ENCODE measurements at regions not wholly inside any gene's neighbourhood (a gene's known extent, or its start where the extent isn't known, plus 50 kb on each side); places are given as distances from the start of the nearest gene placed in this dataset.

DNA sequence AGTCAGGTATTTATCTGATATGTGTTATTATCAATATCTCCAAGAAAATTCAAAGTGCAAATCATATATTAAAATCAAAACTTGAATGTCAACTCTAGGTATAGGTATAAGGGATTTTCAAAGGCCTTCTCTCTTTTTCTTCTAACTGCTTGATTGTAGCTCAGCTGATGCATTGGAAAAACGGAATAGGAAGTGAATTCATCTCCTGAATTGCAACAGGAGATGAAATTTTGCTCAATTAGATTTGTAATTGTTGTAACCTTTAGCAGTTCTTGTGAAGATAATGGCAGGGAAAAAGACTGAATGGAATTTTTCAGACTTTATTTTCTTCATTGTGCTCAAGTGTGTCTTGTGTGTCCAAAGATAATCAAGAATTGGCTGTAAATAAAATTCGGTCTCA, 190.2 kb upstream of the KCNJ16 start:
- no peaks in the 10 kb centered on the region for H3K9me3 ChIP-seq
- H3K4me3 ChIP-seq: no peak overlapping the region
- no peak for DNase-seq (ENCODE audit: low spot score in 2 of 2)
- WGBS: 79% methylated on average over 2 of the region's 2 CpGs
- no peaks in the 10 kb centered on the region for H3K27me3 ChIP-seq
- no peaks in the 10 kb centered on the region for H3K4me1 ChIP-seq
- TF ChIP-seq POLR2AphosphoS5 (IDR thresholded peaks at IDR 0.05): no peak
- TF ChIP-seq EP300 (IDR thresholded peaks at IDR 0.05): no peak
- TF ChIP-seq POLR2A (IDR thresholded peaks at IDR 0.05): no peak
- TF ChIP-seq, protein P1, sequence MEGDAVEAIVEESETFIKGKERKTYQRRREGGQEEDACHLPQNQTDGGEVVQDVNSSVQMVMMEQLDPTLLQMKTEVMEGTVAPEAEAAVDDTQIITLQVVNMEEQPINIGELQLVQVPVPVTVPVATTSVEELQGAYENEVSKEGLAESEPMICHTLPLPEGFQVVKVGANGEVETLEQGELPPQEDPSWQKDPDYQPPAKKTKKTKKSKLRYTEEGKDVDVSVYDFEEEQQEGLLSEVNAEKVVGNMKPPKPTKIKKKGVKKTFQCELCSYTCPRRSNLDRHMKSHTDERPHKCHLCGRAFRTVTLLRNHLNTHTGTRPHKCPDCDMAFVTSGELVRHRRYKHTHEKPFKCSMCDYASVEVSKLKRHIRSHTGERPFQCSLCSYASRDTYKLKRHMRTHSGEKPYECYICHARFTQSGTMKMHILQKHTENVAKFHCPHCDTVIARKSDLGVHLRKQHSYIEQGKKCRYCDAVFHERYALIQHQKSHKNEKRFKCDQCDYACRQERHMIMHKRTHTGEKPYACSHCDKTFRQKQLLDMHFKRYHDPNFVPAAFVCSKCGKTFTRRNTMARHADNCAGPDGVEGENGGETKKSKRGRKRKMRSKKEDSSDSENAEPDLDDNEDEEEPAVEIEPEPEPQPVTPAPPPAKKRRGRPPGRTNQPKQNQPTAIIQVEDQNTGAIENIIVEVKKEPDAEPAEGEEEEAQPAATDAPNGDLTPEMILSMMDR (IDR thresholded peaks at IDR 0.05): no peak
- no peaks in the 10 kb centered on the region for H3K36me3 ChIP-seq
- no peak overlapping the region for H3K27ac ChIP-seq

DNA sequence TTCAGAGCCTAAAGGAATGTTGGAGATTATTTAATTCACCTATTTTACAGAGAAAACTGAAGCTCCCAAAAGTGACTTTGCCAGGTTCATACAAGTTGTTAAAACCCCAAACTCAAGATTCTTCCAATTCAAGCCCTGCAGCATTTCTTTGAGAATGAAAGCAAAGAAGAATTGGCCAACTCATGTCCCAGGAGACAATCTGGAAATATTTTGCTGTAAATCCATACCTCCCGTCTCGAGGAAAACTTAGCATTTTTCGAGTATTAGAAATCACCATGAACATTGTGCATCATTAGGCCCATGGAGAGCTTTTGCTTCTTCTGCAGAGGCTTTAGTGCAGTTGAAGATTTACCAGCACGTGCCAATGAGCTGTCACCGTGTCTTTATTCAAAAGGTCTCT, 176.4 kb upstream of the KCNJ16 start:
- DNase-seq (ENCODE audit: low spot score in 2 of 2): no peak
- Histone ChIP-seq H3K27me3 (no peaks in the 10 kb centered on the region), H3K36me3 (no peaks in the 10 kb centered on the region), H3K4me1 (no peaks in the 10 kb centered on the region), H3K9me3 (no peaks in the 10 kb centered on the region), H3K27ac (no peak overlapping the region), H3K4me3 (no peak overlapping the region)
- WGBS: 60% methylated on average over 5 of the region's 5 CpGs
- TF ChIP-seq POLR2AphosphoS5 (IDR thresholded peaks at IDR 0.05) (no peak), POLR2A (IDR thresholded peaks at IDR 0.05) (no peak), EP300 (IDR thresholded peaks at IDR 0.05) (no peak)
- TF ChIP-seq, protein P1 (IDR thresholded peaks at IDR 0.05): no peak

DNA sequence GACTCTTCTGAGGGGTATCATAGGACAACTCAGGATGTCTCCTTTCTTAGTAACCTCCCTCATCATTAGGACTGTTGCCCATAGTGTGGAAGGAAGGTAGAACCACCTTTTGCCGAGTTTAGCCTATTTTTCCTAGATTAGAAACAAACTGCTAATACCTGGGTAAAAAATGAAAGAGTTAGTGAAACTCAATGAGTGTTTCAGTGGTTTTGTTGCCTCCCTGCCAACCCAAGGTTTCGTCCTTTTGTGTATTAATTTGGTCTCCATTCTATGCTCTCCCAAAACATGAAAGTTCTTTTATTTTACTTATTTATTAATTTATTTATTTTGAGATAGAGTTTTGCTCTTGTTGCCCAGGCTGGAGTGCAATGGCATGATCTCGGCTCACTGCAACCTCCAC, 174.9 kb upstream of the KCNJ16 start:
- Histone ChIP-seq H3K4me3 (no peak overlapping the region), H3K27ac (no peak overlapping the region), H3K27me3 (no peaks in the 10 kb centered on the region), H3K36me3 (no peaks in the 10 kb centered on the region), H3K9me3 (no peaks in the 10 kb centered on the region), H3K4me1 (no peaks in the 10 kb centered on the region)
- TF ChIP-seq POLR2AphosphoS5 (IDR thresholded peaks at IDR 0.05) (no peak), POLR2A (IDR thresholded peaks at IDR 0.05) (no peak), EP300 (IDR thresholded peaks at IDR 0.05) (no peak)
- TF ChIP-seq, protein P1 (IDR thresholded peaks at IDR 0.05): no peak
- 96% methylated on average over 3 of the region's 3 CpGs for WGBS
- no peak for DNase-seq (ENCODE audit: low spot score in 2 of 2)

DNA sequence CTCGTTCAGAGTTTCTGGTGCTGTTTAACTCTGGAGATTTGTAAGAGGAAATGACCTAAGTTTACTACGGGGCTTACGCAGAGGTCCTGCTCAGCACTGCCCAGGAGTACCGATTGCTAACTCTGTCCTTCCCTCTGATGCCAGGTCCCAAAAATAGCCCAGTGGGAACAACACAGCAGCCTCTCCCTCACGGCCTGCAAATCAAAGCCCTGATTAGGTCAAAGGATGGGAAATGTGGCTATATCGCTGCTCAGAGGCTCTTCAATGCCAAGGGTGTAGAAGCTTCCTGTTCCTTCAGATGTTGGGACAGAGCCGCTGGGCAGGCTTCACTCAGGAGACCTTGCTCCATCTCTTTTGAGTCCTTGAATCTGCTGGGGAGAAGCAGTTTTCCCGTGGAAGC, 174.2 kb upstream of the KCNJ16 start:
- DNase-seq (ENCODE audit: low spot score in 2 of 2): no peak
- TF ChIP-seq, protein P1 (IDR thresholded peaks at IDR 0.05): no peak
- TF ChIP-seq EP300 (IDR thresholded peaks at IDR 0.05) (no peak), POLR2A (IDR thresholded peaks at IDR 0.05) (no peak), POLR2AphosphoS5 (IDR thresholded peaks at IDR 0.05) (no peak)
- Histone ChIP-seq H3K27me3 (no peaks in the 10 kb centered on the region), H3K27ac (no peak overlapping the region), H3K4me3 (no peak overlapping the region), H3K36me3 (no peaks in the 10 kb centered on the region), H3K9me3 (no peaks in the 10 kb centered on the region), H3K4me1 (no peaks in the 10 kb centered on the region)
- WGBS: 84% methylated on average over 8 of the region's 8 CpGs

DNA sequence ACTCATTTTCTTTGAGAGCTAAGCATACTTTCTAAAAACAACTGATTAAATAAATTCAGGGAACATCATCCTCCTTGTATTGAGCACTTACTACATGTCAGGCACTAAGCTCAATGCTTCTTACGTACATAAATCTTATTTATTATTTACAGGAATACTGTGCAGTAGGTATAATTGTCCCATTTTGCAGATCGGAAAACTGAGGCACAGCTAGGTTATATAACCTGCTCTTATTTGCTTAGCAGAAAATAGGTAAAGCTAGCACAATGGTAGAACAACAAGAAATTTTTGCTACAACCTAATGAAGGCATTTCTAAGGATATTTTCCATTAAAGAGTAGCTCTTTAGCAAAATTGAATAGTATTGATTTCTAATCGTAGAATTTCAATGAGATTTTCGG, 168.7 kb upstream of the KCNJ16 start:
- no peak overlapping the region for H3K27ac ChIP-seq
- 94% methylated on average over 4 of the region's 4 CpGs for WGBS
- H3K4me3 ChIP-seq: no peak overlapping the region
- no peak for DNase-seq (ENCODE audit: low spot score in 2 of 2)
- no peaks in the 10 kb centered on the region for H3K36me3 ChIP-seq
- TF ChIP-seq POLR2A (IDR thresholded peaks at IDR 0.05): no peak
- TF ChIP-seq EP300 (IDR thresholded peaks at IDR 0.05): no peak
- no peaks in the 10 kb centered on the region for H3K27me3 ChIP-seq
- H3K9me3 ChIP-seq: no peaks in the 10 kb centered on the region
- H3K4me1 ChIP-seq: no peaks in the 10 kb centered on the region

DNA sequence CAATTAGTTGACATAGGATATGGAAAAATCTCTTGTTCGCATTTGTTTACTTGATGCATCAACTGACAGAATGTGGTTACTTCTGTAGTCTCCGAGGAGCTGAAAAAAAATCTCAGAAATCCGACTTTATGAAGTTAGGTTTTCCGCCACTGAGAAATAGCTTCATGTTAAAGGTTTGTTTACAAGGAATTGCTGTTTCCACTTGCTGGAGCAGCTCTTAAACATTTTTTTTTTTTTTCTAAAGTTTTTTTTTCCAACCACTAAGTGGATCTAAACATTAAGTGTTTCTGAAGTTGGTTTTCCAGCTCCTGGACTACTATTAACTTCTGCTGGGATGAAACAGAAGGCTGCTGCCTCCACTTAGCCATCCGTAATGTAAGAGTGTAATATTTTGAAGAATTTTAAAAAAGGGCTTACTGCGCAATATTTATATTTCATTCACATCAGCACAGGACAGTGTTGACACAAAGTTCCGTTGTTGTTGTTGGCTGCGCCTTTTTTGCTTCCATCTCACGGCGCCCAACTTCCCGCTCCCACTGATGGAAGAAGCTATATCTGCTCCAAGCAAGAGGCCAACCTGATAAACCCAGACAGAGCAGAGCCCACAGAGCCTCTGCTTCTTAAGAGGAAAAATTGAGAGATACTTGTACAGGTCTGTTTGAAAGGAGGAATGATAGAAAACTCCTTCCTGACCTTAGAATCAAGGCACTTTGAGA, 167.7 kb upstream of the KCNJ16 start:
- no peak for DNase-seq (ENCODE audit: low spot score in 2 of 2)
- Histone ChIP-seq H3K36me3 (no peaks in the 10 kb centered on the region), H3K4me3 (no peak overlapping the region), H3K27ac (no peak overlapping the region), H3K9me3 (no peaks in the 10 kb centered on the region), H3K4me1 (no peaks in the 10 kb centered on the region), H3K27me3 (no peaks in the 10 kb centered on the region)
- no peak for TF ChIP-seq POLR2AphosphoS5 (IDR thresholded peaks at IDR 0.05)
- TF ChIP-seq POLR2A (IDR thresholded peaks at IDR 0.05): no peak
- TF ChIP-seq, protein P1 (IDR thresholded peaks at IDR 0.05): no peak
- no peak for TF ChIP-seq EP300 (IDR thresholded peaks at IDR 0.05)
- WGBS: 90% methylated on average over 11 of the region's 11 CpGs

All from suprapubic skin (tissue), 4 donors.